ENCODE measurements at regions not wholly inside any gene's neighbourhood (a gene's known extent, or its start where the extent isn't known, plus 50 kb on each side); places are given as distances from the start of the nearest gene placed in this dataset.
"Not testable (repeated sequence)": the region's sequence is repeated elsewhere in the genome, so short reads cannot be mapped to it uniquely, and the experiment has no call there.

GRCh38 chr20:47981222-47981621 is 195.9 kb upstream of the SULF2 start:
- H3K79me2 ChIP-seq (ENCODE audit: insufficient read depth, low read length), result no peaks in the 10 kb centered on the region
- no peaks in the 10 kb centered on the region for H3K36me3 ChIP-seq (ENCODE audit: insufficient read depth, low read length)
- no peak overlapping the region for H3K27ac ChIP-seq (ENCODE audit: low read depth, low read length)
- no peak overlapping the region for H3K4me3 ChIP-seq (ENCODE audit: insufficient read depth, low read length)
- no peaks in the 10 kb centered on the region for H3K4me1 ChIP-seq (ENCODE audit: insufficient read depth, low read length)
- H4K20me1 ChIP-seq (ENCODE audit: insufficient read depth, low read length), result no peaks in the 10 kb centered on the region
- no peaks in the 10 kb centered on the region for H3K27me3 ChIP-seq (ENCODE audit: insufficient read depth, low read length)
- no peak overlapping the region for H3K4me2 ChIP-seq (ENCODE audit: insufficient read depth, low read length)
- no peak for DNase-seq (ENCODE audit: insufficient read length, low spot score, missing footprints)
- no peak for TF ChIP-seq CTCF (IDR thresholded peaks at IDR 0.05; ENCODE audit: extremely low read depth, low read depth, low read length)
- no peaks in the 10 kb centered on the region for H3K9me3 ChIP-seq (ENCODE audit: low read depth, low read length)
- no peak overlapping the region for H2AFZ ChIP-seq (ENCODE audit: low read length)

- DNase-seq (ENCODE audit: insufficient read length, low spot score, missing footprints), result no peak
- H2AFZ ChIP-seq (ENCODE audit: low read length), result no peak overlapping the region
- H4K20me1 ChIP-seq (ENCODE audit: insufficient read depth, low read length), result no peaks in the 10 kb centered on the region
Measured at GRCh38 chr20:47980336-47981177, 195.3 kb upstream of the SULF2 start.

GRCh38 chr20:47979361-47980095 is 194.2 kb upstream of the SULF2 start:
- H3K4me2 ChIP-seq (ENCODE audit: insufficient read depth, low read length); DNase-seq (ENCODE audit: insufficient read length, low spot score, missing footprints); H3K4me1 ChIP-seq (ENCODE audit: insufficient read depth, low read length); H3K79me2 ChIP-seq (ENCODE audit: insufficient read depth, low read length); H3K36me3 ChIP-seq (ENCODE audit: insufficient read depth, low read length); H3K4me3 ChIP-seq (ENCODE audit: insufficient read depth, low read length); H2AFZ ChIP-seq (ENCODE audit: low read length); H4K20me1 ChIP-seq (ENCODE audit: insufficient read depth, low read length); H3K27ac ChIP-seq (ENCODE audit: low read depth, low read length); H3K9me3 ChIP-seq (ENCODE audit: low read depth, low read length); H3K27me3 ChIP-seq (ENCODE audit: insufficient read depth, low read length): not testable (repeated sequence)

More at GRCh38 chr20:47980336-47981177, 195.3 kb upstream of the SULF2 start:
- Histone ChIP-seq H3K36me3 (ENCODE audit: insufficient read depth, low read length) (no peaks in the 10 kb centered on the region), H3K4me2 (ENCODE audit: insufficient read depth, low read length) (no peak overlapping the region), H3K79me2 (ENCODE audit: insufficient read depth, low read length) (no peaks in the 10 kb centered on the region), H3K9me3 (ENCODE audit: low read depth, low read length) (no peaks in the 10 kb centered on the region), H3K4me1 (ENCODE audit: insufficient read depth, low read length) (no peaks in the 10 kb centered on the region), H3K27ac (ENCODE audit: low read depth, low read length) (no peak overlapping the region), H3K4me3 (ENCODE audit: insufficient read depth, low read length) (no peak overlapping the region), H3K27me3 (ENCODE audit: insufficient read depth, low read length) (no peaks in the 10 kb centered on the region)
- TF ChIP-seq CTCF (IDR thresholded peaks at IDR 0.05; ENCODE audit: extremely low read depth, low read depth, low read length), result no peak

- H3K4me2 ChIP-seq (ENCODE audit: insufficient read depth, low read length); H3K4me3 ChIP-seq (ENCODE audit: insufficient read depth, low read length); H3K36me3 ChIP-seq (ENCODE audit: insufficient read depth, low read length); DNase-seq (ENCODE audit: insufficient read length, low spot score, missing footprints); H3K9me3 ChIP-seq (ENCODE audit: low read depth, low read length); H3K79me2 ChIP-seq (ENCODE audit: insufficient read depth, low read length); H4K20me1 ChIP-seq (ENCODE audit: insufficient read depth, low read length); H3K27ac ChIP-seq (ENCODE audit: low read depth, low read length); H3K4me1 ChIP-seq (ENCODE audit: insufficient read depth, low read length); H2AFZ ChIP-seq (ENCODE audit: low read length); H3K27me3 ChIP-seq (ENCODE audit: insufficient read depth, low read length): not testable (repeated sequence)
Measured at GRCh38 chr20:47978428-47979120, 193.3 kb upstream of the SULF2 start.

- not testable (repeated sequence) for H3K27ac ChIP-seq (ENCODE audit: low read depth, low read length); H4K20me1 ChIP-seq (ENCODE audit: insufficient read depth, low read length); H3K4me1 ChIP-seq (ENCODE audit: insufficient read depth, low read length); H3K9me3 ChIP-seq (ENCODE audit: low read depth, low read length); H3K4me2 ChIP-seq (ENCODE audit: insufficient read depth, low read length); H3K36me3 ChIP-seq (ENCODE audit: insufficient read depth, low read length); H3K27me3 ChIP-seq (ENCODE audit: insufficient read depth, low read length); H2AFZ ChIP-seq (ENCODE audit: low read length); DNase-seq (ENCODE audit: insufficient read length, low spot score, missing footprints); H3K79me2 ChIP-seq (ENCODE audit: insufficient read depth, low read length); H3K4me3 ChIP-seq (ENCODE audit: insufficient read depth, low read length)
Measured at GRCh38 chr20:47977789-47978252, 192.5 kb upstream of the SULF2 start.

- H3K36me3 ChIP-seq (ENCODE audit: insufficient read depth, low read length); H2AFZ ChIP-seq (ENCODE audit: low read length); H3K27ac ChIP-seq (ENCODE audit: low read depth, low read length); H3K4me1 ChIP-seq (ENCODE audit: insufficient read depth, low read length); H3K4me3 ChIP-seq (ENCODE audit: insufficient read depth, low read length); H3K4me2 ChIP-seq (ENCODE audit: insufficient read depth, low read length); H3K9me3 ChIP-seq (ENCODE audit: low read depth, low read length); H3K27me3 ChIP-seq (ENCODE audit: insufficient read depth, low read length); H4K20me1 ChIP-seq (ENCODE audit: insufficient read depth, low read length); H3K79me2 ChIP-seq (ENCODE audit: insufficient read depth, low read length); DNase-seq (ENCODE audit: insufficient read length, low spot score, missing footprints): not testable (repeated sequence)
Measured at GRCh38 chr20:47977017-47977788, 191.9 kb upstream of the SULF2 start.

Data from osteoblast (primary cell).